ENCODE measurements at regions not wholly inside any gene's neighbourhood (a gene's known extent, or its start where the extent isn't known, plus 50 kb on each side); places are given as distances from the start of the nearest gene placed in this dataset.

GRCh38 chr2:76642129-76642528 lies 880.0 kb downstream of the LRRTM4 start:
- no peak for TF ChIP-seq POLR2AphosphoS5 (IDR thresholded peaks at IDR 0.05; ENCODE audit: low read depth, low read length)
- TF ChIP-seq CTCF (IDR thresholded peaks at IDR 0.05): no peak
- TF ChIP-seq SIN3A (IDR thresholded peaks at IDR 0.05; ENCODE audit: borderline replicate concordance, insufficient read depth, low read depth, low read length): no peak

Measured in Panc1 (cell line).